GM18511 (cell line): ENCODE measurements at regions not wholly inside any gene's neighbourhood (a gene's known extent, or its start where the extent isn't known, plus 50 kb on each side); places are given as distances from the start of the nearest gene placed in this dataset.
"Not testable (repeated sequence)": the region's sequence is repeated elsewhere in the genome, so short reads cannot be mapped to it uniquely, and the experiment has no call there.

Experiments used
- ATAC-seq: cut with Tn5 transposase; IDR thresholded peaks from one replicate; pipeline ENCODE4 v1.9.1; 2021; ENCODE audit warnings: mild to moderate bottlenecking, moderate library complexity; ENCODE audit not compliant: unreplicated experiment

DNA sequence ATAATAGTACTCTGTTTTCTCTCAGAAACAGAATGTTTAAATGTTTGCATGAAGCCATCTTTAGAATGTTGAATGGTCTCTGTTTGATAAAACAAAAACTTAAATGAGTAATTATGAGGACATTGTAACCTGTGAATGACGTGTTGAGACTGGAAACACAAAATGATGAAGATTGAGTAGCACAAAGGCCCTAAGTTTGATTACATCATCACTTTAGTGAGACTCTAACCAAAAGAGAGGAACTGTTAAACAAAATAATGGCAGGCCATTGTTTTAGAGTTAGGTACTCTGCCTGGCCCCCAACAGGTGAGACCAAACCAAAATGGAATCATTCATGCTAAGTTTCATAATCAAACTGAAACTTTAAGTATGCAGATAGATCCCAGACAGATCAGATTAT lies 1561.7 kb upstream of the SLC39A10 start:
- ATAC-seq: no peak

DNA sequence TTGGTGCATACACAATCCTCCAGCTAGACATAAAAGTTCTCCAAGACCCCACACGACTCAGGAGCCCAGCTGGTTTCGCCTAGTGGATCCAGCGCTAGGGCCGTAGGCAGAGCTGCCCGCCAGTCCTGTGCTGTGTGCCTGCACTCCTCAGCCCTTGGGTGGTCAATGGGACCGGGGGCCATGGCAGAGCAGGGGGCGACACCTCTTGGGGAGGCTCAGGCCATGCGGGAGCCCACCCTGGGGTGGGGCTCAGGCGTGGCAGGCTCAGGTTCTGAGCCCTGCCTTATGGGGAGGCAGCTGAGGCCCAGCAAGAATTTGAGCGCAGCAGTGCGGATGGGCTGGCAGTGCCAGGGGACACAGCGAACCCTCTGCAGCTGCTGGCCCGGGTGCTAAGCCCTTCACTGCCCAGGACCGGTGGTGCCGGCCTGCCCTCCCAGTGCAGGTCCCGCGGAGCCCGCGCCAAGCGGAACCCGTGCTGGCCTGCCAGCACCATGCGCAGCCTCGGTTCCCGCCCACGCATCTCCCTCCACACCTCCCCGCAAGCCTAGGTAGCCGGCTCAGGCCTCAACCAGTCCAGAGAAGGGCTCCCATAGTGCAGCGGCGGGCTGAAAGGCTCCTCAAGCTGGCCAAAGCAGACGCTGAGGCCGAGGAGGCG lies 1566.6 kb upstream of the SLC39A10 start:
- ATAC-seq: no peak

DNA sequence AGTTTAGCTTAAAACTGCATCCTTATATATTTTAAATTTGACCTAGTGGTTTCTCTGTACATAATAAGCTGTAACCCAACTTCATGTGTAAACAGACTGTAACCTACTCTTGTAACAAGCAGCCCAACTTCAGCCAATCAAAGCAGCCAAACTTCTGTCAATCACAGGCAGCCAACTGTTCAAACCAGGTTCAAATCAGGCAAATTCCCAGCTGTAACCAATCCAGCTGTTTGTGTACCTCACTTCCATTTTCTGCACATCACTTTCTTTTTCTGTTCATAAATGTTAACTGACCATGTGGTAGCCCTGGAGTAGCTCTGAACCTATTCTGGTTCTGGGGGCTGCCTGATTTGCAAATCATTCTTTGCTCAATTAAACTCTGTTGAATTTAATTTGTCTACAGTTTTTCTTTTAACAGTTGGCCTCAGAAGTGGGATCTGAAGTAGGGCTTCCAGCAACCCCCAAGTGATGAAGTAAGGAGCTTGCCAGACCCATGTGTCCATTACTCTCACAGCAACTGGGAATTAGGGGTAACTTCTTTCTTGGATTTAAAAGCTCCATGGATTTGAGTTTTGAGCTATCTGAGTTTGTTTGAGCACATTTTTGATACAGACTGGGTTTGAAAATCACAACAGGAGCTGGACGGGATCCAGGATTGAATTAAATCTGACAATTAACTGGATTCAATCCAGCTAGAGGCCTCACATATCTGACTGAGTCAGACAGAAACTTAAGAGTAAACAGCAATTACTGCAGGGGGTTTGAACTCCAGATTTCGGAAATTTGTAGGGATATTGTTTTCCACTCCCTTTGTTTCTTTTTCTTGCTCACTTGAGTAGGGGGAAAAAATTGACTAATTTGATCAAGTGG lies 1569.7 kb upstream of the SLC39A10 start:
- no peak for ATAC-seq

DNA sequence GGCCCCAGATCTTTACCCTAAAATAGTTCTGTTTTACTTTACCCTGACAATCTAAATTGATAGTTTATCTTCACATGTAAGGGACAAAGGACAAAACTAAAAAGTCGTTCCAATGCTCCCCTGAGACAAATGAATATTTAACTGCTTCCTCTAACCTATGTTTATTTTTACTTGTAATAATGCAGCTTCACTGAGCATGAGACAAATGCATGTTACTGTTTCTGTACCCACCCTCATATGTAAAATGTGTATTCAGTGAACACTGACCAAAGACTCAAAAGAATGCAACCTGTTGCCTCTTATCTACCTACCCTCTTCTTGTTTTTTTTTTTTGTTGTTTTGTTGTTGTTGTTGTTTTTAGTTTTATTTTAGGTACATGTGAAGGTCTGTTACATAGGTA lies 1570.9 kb upstream of the SLC39A10 start:
- no peak for ATAC-seq

DNA sequence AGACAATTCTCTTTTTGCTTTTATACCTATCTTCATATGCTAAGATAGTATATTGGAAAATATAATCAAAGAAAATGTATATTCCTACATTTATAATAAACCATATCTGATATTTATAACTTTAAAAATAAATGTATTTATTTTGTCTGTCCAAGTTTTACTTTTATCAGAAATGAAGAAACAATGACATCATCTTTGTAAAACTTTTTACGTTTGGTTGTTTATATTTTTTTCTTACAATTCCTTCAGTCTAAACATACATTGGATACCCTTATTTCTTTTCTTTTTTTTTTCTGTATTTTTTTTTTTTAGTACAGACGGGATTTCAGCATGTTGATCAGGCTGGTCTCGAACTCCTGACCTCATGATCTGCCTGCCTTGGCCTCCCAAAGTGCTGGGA lies 1577.0 kb upstream of the SLC39A10 start:
- ATAC-seq: no peak

DNA sequence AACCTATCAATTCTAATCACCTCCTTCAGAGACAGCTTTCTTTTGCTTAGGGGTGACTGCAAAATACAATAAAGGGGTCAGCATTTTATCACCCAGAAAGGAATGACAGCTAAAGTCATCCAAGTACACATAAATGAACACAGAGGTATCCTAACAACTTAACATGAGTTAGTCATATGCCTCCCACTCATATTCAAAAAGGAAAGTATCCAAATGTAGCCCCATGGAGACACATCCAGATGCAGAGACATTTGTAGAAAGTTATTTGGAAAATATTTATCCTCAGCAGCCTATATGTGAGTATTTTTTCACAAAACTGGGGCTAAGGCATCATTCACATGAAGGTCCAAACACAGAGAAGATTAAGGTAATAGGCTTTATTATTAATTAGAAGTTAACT lies 1579.7 kb upstream of the SLC39A10 start:
- no peak for ATAC-seq

DNA sequence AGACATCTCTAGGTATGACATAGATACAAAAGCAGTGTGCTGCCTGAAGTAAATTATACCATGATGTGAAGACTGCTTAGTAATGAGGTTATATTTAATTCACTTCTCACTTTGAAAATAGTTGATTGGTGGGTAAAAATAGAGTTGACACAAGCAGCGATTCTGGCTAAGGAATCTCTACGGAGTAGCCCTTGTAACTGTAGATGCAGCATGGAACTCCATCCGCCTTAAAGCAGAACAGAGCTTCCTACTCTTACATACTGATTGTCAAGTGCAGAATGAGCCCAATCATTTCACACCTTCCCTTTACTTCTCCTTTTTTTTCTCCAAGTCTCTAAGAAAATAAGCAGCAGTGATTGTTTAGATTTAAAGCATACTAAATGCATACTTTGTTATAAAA lies 1594.6 kb upstream of the SLC39A10 start:
- no peak for ATAC-seq

DNA sequence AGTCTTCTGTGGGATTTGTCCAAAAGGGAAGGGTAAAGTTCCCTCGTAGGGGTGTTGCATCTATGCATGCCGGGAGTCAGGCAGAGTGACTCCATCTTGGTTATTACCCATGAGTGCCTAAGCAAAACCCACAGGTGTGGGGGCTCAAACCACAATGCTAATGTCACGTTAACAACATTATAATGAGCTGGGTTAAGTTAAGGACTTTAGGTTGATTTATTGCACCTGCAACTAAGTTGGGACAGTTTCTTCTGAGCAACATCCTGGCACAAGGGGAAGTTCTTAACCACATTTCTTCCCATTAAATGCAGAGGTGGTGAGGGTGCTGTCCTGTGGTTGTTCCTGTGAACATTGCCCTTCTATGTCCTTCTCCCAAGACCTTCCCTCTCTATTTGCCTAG lies 1596.8 kb upstream of the SLC39A10 start:
- no peak for ATAC-seq

DNA sequence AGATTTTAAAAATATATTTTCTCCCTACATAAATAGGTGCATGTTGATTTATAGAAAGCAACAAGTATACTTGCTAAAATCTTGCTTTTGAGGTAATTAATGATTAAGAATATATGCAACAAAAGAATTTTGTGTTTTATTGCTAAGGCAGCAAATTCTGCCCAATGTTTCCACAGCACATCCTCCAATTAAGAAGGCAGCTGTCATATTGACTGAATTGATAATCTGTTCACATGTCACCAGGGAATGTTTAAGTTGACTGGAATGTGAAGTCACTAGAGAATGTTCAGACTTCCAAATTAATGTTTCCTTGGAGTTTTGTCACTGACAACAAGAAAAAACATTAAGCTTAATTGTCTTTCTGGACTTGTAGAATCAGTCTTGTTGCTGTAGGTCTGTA lies 1602.7 kb upstream of the SLC39A10 start:
- ATAC-seq: no peak

DNA sequence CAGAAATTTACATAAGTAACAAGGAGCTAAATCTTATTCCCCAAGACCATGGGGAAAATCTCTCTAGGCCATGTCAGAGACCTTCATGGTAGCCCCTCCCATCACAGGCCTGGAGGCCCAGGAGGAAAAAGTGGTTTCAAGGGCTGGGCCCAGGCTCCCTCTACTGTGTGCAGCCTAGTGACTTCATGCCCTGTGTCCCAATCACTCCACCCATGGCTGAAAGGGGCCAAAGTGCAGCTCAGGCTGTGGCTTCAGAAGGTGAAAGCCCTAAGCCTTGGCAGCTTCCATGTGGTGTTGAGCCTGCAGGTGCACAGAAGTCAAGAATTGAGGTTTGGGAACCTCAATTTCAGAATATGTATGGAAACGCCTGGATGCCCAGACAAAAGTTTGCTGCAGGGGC lies 1612.7 kb upstream of the SLC39A10 start:
- ATAC-seq: no peak

DNA sequence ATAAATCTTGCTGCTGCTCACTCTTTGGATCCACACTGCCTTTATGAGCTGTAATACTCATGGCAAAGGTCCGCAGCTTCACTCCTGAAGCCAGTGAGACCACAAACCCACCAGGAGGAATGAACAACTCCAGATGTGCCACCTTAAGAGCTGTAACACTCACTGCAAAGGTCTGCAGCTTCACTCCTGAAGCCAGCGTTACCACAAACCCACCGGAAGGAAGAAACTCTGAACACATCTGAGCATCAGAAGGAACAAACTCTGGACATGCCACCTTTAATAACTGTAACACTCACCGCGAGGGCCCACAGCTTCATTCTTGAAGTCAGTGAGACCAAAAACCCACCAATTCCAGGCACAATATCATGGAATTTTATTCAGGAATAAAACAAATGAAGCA lies 1635.9 kb upstream of the SLC39A10 start:
- ATAC-seq: not testable (repeated sequence)

DNA sequence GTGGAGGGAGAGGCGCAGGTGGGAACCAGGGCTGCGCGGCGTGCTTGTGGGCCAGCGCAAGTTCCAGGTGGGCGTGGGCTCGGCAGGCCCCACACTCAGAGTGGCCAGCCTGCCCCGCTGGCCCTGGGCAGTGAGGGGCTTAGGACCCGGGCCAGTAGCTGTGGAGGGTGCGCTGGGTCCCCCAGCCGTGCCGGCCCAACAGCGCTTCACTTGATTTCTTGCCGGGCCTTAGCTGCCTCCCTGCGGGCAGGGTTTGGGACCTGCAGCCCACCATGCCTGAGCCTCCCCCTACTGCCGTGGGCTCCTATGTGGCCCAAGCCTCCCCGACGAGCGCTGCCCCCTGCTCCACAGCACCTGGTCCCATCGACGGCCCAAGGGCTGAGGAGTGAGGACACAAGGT lies 1636.9 kb upstream of the SLC39A10 start:
- ATAC-seq: no peak

DNA sequence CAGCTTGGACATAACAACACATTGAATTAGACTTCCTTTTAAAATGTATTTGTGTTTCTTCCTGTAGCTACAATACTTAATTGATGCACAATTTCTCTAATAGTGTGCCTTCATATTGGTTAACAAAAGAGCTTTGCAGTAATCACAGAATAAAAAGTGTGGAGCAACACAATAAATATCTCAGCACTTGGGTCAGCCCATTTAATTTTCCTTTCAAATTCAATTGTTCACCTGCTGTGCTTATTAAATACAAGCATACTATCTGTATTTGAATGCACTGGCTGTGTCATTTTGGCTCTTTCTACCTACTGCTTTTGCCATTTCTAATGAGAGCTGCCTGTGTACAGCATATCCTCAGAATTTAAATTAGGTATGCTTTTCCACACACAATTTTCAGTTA lies 1641.3 kb upstream of the SLC39A10 start:
- no peak for ATAC-seq

DNA sequence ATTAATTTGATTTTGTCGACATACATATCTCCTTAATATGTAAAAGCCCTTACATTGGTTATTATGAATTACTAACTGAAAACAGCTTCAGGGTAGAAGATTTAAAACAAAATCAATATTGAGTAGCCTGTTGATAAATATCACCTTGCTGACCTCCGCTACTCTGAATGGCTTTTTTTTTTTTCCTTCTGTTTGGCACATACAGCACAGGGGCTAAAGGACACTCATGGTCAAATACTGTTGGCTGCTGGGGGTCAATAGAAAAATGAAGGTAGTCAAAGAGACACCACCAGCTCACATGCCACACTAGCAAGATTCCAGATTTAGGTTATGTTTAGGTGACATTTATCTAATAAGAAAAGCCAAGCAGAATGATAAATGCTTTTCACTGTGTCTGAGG lies 1642.4 kb upstream of the SLC39A10 start:
- ATAC-seq: no peak

DNA sequence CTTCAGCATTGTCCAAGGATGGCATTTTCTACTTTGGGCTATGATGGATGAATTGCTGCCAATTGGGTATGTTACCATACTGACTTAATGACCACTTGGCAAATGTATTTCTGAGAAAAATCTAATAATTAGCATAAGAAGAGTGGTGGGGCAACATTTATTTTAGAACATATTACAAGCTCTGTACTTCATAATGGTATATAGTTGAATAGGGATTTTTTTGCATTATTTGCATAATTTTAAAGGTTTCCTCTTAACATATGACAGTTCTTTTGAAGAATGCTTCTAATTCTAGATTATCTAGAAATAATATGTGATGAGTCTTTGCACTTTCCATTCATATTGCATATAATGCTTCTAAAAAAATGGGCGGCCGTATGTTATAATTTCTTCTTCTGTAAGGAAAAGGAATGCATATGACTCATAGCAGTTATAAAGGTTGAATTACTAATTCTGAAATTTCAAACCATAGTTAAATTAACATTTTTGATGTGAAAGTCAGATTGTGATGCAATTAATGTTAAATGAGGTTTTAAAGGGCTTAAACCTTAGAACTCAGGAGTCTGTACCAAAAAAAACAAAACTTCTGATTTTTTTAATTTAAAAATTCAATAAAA lies 1652.3 kb upstream of the SLC39A10 start:
- no peak for ATAC-seq

DNA sequence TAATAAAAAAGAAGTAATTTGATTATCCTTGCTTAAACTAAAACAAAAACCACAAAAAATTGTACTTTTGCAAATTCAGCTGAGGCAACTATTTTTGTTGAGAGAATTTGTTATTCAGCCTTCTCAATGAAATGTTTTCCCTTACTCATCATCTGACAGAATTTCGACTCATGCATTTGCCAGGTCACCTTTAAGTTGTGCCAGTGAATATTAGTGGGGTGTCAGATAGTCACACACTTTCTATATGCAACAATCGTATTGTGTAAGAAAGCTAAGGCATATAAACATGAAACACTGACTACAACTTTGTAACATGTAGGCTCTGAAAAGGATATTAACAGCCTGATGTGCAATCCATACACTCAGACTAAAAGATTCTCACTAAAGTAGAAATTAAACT lies 1653.1 kb upstream of the SLC39A10 start:
- ATAC-seq: no peak

DNA sequence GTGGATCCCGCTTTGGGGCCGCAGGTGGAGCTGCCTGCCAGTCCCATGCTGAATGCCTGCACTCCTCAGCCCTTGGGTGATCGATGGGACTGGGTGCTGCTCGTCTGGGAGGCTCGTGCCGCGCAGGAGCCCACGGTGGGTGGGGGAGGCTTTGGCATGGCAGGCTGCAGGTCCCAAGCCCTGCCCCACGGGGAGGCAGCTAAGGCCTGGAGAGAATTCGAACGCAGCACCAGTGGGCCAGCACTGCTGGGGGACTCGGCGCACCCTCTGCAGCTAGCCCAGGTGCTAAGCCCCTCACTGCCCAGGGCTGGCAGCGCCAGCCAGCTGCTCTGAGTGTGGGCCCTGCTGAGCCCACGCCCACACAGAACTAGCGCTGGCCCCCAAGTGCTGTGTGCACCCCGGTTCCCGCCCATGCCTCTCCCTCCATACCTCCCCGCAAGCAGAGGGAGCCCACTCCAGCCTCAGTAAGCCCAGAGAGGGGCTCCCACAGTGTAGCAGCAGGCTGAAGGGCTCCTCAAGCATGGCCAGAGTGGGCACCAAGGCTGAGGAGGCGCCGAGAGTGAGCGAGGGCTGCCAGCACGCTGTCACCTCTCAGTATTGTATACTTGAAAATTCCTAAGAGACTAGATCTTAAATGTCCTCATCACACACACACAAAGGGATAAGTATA lies 1654.2 kb upstream of the SLC39A10 start:
- ATAC-seq: no peak

DNA sequence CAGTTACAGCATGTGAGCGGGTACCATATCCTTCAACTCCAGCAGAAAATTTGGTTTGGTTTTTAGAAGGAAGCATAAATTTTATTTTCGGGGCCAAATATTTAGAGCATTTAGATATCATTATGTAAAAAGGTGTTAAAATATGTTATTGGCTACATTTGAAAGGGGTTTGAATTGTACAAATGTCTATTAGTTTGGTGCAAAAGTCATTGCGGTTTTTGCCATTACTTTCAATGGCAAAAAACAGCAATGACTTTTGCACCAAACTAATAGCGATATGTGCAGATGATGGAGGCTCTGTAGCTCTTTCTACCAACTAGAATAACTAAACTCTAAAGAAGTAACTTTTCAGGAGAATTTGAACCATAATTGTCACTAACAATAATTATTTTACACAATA lies 1666.2 kb upstream of the SLC39A10 start:
- ATAC-seq: no peak

DNA sequence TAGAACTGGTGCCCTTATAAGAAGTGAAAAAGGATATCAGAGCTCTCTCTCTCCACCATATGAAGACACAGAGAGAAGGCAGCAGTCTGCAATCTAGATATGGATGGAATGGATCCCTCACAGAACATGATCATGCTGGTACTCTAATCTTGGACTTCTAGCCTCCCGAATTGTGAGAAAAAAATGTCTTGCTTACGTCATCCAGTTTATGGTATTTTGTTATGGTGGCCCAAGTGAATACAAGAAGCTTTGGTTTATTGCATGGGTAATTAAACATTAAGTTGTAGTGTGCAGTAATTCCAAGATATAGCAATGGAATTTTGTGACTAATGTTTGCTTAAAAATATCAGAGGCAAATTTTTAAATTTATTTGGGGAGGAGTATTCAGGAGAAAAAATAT lies 1667.4 kb upstream of the SLC39A10 start:
- no peak for ATAC-seq

DNA sequence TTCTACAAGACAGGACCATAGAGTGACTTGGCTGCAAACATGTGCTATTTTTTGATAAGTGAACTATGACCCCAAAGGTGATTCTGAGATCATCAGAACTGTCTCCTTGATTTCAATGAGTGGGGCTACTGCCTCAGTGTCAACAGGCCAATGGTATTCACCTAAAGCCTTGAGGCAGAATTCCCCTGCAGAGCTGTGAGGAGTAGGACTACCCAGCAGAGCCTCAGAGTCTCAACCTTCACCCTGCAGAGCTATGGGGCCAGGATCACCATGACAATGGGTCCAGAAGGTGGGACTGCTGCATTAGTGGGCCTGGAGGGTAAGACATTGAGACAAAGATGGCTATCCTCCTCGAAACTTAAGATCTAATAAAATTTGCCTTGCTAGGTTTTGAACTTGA lies 1668.2 kb upstream of the SLC39A10 start:
- ATAC-seq: no peak

DNA sequence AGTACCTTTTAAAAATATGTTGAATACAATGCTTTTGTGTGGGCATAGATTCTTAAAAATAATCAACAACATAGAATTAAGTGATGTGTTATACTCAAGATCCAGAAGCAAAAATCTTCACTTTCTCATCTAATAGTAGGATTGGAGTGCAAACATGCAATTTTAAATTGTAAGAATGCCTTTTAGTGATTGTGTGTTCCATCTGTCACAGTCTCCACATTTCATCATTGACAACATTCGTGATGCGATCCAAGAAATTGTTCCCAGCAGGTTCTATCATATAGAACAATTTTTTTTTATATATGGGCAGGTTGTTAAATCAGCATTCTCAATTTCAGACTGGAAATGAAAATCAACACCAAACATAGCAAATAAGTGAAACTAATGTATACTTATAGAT lies 1671.8 kb upstream of the SLC39A10 start:
- ATAC-seq: no peak

DNA sequence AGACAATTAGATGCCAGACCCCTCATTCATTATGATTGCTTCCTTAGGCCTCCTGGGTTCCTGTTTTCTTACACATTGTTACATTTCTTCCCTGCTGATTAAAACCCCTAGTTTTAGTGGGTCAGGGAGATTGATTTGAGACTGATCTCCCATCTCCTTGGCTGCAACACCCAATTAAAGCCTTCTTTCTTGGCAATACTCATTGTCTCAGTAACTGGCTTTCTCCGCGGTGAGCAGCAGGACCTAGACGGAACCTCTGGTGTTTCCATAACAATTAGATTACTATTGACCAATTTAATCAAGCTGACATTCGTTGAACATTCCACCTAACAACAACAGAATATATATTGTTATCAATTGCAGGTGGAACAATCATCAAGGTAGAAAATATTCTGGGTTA lies 1676.4 kb upstream of the SLC39A10 start:
- no peak for ATAC-seq
